Fibroblast of lung (primary cell): ENCODE measurements at regions not wholly inside any gene's neighbourhood (a gene's known extent, or its start where the extent isn't known, plus 50 kb on each side); places are given as distances from the start of the nearest gene placed in this dataset.

Source experiments
- EZH2 ChIP-seq: IDR thresholded peaks from 2 replicates; pipeline ENCODE4 v1.5.1; 2012; ENCODE audit warnings: low read length, control low read depth, mild to moderate bottlenecking; ENCODE audit errors: missing control alignments
- TF ChIP-seq, protein P1 (sequence below), 2 donors: IDR thresholded peaks in 1 of 2; conservative IDR thresholded peaks in 1 of 2; 1 replicate in 1 of 2; 2 replicates in 1 of 2; pipeline ENCODE4 v1.5.1; 2011 to 2012; ENCODE audit warnings: low read length in 2 of 2, control low read depth in 1 of 2, inconsistent platforms in 1 of 2, low read depth in 1 of 2, mild to moderate bottlenecking in 1 of 2

DNA sequence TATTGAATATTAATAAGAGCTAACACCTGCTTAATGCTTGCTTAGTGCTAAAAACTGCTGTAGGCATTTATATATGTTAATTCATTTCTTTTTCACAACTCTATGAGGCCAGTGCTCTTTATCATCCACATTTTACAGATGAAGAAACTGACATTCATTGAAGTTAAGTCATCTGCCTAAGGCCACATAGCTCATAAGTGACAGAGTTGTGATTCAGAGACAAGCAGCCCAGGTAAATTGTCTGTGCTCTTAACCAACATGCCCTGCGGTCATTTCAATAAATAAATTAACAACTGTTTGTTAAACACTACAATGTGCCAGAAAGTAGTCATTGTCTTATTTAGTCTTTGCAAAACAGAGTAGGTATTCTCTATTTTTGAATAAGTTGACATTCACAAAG lies 1354.4 kb upstream of the C9orf72 start:
- TF ChIP-seq, protein P1, sequence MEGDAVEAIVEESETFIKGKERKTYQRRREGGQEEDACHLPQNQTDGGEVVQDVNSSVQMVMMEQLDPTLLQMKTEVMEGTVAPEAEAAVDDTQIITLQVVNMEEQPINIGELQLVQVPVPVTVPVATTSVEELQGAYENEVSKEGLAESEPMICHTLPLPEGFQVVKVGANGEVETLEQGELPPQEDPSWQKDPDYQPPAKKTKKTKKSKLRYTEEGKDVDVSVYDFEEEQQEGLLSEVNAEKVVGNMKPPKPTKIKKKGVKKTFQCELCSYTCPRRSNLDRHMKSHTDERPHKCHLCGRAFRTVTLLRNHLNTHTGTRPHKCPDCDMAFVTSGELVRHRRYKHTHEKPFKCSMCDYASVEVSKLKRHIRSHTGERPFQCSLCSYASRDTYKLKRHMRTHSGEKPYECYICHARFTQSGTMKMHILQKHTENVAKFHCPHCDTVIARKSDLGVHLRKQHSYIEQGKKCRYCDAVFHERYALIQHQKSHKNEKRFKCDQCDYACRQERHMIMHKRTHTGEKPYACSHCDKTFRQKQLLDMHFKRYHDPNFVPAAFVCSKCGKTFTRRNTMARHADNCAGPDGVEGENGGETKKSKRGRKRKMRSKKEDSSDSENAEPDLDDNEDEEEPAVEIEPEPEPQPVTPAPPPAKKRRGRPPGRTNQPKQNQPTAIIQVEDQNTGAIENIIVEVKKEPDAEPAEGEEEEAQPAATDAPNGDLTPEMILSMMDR (conservative IDR thresholded peaks at IDR 0.05 in 1 of 2, IDR thresholded peaks at IDR 0.05 in 1 of 2; ENCODE audit: low read depth in 1 of 2, low read length in 2 of 2) = no peak
- no peak for TF ChIP-seq EZH2
